HUDEP-2 (cell line): ENCODE measurements at regions not wholly inside any gene's neighbourhood (a gene's known extent, or its start where the extent isn't known, plus 50 kb on each side); places are given as distances from the start of the nearest gene placed in this dataset.
A peak's percentile ranks its signal among the peaks of the same experiment; 100 is the strongest.
"Not testable (repeated sequence)": the region's sequence is repeated elsewhere in the genome, so short reads cannot be mapped to it uniquely, and the experiment has no call there.

Experiments
- DNase-seq, 76 experiments: peaks; one replicate each; lab custom pipeline; 2025; ENCODE audit not compliant: unreplicated experiment in 76 of 76; lab: John Stamatoyannopoulos, UW

DNA sequence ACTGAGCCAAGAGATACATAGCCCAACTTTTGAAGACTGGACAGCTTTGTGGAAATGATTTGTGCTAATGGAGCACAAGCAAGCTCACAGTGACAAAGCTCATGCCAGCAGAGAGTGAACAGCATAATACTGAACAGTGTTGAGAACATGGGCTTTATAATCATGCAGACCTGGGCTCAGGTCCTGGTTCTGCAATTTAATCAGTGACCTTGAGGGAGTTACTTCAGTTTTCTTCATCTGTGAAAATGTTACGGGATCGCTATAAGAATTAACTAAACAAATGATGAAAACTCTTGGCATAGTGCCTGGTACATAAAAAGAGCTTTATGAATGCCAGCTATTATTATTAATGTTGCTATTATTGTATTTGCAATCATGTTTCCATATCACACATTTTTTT lies 690.5 kb upstream of the LRRN3 start:
- no peak for DNase-seq

DNA sequence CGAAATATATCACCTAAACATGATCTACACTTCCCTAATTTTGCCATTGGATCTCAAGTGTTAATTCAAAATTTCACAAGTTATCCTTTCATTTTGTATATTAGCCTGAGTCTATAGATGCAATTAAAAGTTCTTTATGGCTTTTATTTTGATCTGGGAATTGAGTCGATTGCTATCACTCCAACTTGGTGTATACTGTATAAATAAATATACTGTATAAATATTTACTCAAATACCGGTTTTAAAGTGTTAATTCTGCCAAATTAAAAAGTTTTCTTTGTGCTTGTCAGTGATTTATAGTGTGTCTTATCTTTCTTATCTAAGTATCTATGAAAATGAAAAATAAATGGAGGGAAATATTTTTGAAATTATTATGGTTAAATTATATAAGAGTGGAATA lies 683.7 kb upstream of the LRRN3 start:
- no peak for DNase-seq

DNA sequence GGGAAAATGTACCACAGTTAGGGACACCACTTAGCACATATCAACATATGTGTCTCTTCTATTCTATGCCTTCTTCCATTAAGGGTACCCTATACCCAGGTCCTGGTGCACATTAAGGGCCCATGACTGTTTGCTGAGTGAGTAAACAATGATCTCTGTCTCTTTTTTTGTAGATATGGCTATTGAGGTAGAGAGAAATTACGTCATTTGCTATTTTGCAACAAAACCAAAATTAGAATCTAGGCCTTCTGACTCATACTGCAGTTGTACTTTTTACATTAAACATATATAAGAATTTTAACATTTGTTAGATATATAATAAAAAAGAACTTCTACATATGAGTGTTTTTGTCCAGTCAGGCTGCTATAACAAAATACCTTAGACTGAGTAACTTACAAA lies 683.2 kb upstream of the LRRN3 start:
- DNase-seq, result no peak

DNA sequence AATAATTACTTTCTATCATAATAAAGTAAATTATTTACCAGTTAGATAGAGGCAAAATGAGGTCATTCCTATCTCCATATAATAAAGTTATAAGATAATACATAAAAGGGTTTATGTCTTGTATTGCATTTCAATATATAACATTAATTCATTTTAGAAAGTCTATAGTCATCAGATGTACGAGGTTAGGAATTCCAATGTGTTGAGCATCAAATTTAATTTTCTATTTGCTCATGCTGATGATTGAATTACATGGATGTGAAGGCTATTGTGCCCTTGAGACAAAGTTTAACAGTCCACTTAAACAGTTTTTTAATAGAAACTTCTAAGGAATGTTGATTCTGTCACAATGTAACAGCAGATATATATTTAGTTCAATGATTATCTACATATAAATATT lies 678.3 kb upstream of the LRRN3 start:
- DNase-seq, result no peak

DNA sequence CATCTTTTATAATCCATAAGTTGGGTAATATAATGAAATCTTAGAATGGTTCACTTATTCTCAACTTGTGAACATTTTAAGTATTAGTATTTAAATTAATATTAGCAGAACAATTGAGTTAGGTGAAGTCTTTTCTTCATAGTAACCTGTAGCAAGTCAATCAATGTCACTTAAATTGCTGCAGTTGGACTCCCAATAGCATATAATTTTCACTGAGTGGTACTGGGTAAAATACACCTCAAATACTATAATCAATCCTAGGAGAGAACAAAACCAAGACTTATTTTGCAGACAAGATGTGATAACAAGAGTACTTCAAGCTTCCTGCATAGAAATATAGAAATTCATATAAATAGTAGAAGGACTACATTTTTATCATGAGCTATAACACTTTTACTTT lies 677.9 kb upstream of the LRRN3 start:
- DNase-seq, result no peak

DNA sequence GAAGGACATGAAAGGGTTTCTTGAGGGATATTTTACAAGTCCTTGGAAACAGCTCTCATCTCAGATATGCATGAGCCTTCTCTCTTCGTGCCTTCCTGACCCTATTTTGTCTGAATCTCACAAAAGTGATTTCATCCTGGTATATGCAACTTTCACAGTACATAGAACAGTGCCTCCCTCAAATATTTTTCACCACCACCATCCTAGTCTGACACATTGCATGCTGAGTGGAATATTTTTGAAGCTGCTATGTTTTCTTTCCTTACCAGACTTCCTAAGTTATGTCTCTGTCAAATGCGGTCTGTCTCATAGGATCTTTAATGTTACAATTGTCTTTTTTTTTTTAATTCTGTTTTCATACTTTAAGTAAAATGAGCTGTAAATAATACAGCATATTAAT lies 673.3 kb upstream of the LRRN3 start:
- DNase-seq, result no peak

DNA sequence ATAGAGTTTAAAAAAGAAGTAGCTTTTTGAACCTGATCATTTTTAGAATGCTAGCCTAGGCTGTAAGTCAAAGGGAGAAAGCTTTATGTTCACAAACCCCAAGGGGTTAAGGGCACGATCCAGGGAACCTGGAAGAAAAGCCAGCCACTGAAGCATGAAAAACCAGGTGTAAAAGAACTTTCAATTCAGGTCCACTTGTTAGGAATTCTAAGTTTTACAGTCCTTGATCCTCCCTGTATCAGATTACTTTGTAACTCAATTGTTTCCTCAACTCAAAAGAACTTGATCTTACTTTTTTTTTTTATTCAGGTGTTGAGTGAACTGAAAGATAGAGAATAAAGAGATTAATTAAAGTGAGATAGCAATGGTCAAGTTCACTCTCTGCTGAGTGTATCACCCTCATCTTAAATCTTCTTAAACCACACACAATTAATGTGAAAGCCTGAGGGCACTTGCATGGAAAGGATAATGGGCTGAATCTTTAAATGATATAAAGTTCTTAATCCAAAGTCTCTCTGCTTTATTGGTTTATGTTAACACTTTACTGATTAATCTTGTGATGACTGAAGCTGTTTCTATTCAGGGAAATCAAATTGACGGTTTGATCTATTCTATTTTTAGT lies 672.2 kb upstream of the LRRN3 start:
- no peak for DNase-seq

DNA sequence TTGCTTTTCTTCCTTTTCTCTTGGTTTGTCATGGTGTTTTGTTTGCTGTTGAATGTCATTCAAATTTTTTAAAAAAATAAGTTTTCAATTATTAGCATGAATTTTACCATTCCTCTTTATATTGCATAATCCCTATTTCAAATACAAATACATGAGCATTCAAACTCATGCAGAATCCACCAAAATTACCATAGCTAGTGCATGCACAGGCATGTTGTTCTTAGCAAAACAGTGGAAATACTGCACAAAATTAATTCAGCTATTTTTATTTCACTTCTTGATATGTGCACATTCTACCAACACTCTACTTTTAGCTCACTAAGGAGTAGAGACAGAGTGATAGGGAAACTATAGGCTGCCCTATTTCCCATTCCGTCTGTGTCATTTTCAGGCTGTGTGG lies 670.1 kb upstream of the LRRN3 start:
- no peak for DNase-seq

DNA sequence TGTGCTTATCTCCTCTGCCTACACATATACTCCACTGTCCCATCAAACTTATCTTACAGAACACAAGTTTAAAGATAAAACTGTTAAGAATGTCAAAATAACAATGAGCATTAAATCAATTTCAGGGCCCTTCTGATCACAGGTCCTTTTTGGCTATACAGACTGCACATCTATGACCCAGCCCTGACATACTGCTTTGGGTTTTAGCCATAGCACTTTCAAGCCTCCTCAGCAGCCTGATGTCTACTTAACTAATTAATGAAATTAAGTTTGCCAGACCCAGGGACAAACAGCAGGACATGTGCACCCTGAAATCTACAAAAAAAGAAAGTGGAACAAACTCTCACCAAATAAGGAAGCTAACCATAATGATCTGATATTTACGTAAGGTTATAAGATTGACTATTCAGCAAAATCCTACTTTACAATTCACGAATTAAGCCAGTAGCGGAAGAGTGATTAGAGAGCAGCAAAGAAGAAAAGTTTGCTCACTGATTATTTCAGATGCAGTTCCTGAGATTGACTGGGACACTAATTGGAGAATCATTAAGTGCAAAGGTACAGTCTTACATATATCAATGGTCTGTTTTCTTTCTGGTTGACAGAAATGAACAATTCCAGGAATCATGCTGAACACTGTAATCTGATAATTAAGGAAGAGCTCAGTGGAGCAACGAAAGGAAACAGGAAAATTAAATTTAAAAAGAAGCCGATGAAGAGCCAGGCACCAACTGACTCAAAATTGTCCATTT lies 669.3 kb upstream of the LRRN3 start:
- no peak for DNase-seq

DNA sequence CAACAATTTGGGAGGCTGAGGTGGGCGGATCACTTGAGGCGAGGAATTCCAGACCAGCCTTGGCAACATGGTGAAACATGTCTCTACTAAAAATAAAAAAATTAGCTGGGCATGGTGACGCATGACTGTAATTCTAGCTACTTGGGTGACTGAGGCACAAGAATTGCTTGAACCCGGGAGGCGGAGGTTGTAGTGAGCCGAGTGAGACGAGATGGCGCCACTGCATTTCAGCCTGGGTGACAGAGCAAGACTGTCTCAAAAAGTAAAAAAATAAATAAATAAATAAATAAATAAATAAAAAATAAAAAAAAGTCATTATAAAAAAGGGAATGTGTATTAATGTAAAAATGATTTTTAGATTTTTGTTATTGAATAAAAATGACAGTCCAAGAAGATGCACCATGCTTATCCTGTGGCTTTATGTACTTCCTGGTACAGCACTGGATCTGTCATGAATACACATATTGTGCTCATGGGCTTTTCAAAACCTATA lies 658.8 kb upstream of the LRRN3 start:
- DNase-seq, result no peak

DNA sequence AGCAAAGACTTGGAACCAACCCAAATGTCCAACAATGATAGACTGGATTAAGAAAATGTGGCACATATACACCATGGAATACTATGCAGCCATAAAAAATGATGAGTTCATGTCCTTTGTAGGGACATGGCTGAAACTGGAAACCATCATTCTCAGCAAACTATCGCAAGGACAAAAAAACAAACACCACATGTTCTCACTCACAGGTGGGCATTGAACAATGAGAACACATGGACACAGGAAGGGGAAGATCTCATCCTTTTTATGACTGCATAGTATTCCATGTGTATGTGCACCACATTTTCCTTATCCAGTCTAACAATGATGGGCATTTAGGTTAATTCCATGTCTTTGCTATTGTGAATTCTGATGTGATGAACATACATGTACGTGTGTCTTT lies 652.0 kb upstream of the LRRN3 start:
- DNase-seq, result not testable (repeated sequence)

DNA sequence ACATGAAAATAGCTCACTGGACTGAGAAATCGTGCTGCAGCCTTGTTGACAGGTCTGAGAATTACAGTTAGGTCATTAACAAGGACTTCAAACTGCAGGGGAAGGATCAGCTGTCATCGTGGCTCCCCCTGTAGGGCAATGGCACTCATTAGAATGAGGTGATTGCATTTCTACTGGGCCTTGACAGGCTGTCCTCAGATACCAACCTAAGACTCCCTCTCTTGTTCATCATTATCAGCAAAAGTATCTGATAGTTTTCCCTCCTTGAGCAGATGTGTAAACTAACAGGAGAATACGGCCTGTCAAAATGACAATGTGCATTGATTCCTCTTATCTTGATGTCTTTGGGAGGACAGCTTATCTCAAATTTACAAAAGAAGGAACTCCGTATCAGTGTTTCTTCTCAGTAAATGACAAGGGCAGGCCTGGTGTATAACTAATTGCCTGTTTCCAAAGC lies 648.5 kb upstream of the LRRN3 start:
- DNase-seq, result peak in 6 of 76 experiments; percentile 1 to 14 (median 5)

DNA sequence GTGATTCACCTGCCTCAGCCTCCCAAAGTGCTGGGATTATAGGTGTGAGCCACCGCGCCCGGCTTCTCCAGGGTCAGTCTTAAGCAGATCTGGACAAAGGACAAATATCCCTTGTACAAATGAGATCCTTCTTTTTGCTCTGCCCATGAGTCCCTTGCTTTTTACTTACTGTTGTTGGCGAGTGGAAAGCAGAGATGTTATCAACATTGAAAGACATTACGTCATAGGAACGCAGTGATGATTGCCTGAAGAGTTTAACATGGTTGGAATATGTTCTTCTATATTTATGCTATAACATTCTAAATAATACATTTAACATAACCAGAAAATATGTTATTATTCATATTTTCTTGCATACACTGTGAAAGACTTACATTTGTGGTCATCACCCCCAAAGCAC lies 644.3 kb upstream of the LRRN3 start:
- DNase-seq, result no peak

DNA sequence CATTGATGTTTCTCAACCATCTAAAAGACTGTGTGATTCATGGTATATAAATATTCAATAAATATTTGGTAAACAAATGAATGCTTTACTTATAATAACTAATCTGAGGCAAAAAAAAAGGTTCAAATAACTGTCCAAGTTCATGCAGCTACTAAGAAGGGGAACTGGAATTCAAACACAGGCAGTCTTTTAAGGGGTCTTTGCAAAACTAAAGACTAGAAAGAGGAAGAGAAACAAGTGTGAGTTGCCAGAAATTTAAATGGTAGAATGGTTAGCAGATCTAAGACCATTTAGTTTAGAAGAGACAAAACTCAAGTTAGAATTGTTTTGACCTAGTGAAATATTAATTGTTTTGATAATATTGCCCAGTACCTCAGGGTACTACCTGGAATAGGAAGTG lies 642.0 kb upstream of the LRRN3 start:
- DNase-seq, result no peak

DNA sequence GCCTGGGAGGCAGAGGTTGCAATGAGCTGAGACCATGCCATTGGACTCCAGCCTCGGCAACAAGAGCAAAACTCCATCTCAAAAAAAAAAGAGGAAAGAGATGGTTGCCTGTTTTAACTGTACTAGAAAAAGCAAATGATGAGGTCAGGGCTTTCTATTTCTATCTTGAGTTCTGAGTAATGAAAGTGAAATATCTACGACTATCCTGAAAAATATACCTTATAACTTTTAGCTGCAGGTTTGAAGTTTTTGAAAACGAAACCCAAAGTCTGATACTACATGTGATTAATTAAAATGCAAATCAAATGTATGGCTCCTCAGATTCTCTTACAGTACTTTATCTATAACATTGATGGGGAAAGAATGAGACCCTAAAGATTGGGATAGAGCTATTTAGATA lies 636.2 kb upstream of the LRRN3 start:
- no peak for DNase-seq

DNA sequence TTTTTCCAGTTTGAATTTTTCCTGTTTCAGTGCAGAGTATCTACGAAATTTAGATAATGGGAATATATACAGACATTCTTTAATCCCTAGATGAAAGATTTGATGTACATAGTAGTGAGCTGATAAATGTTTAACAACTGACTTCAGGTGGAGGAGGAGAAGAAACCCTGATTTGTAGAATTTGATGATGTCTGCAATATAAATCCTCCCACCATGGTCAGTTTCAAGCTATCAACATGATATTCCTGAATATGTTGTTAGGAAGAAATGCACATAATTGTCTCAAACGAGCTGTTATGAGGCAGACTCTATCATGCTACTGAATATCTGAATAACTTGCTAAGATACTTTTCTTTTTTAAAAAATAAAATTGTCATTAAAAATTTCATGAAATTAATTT lies 629.3 kb upstream of the LRRN3 start:
- DNase-seq, result no peak

DNA sequence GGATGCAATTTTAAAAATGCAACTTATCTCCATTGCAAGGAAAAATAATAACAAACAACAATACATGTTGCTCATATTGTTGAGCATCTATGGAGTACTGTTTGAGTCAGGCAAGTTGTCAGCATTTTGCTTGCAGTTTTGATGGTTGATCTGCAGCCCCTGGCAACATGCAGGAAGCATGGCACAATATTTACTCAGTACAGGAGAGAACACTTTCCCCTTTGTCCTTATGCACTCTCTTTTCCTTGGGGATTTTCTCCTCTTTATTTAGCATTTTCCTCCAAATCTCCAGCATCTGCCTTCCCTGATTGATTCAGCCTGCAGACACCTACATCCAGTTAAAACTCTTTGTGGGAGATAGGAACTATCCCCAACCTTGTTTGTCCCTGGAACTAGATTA lies 620.5 kb upstream of the LRRN3 start:
- no peak for DNase-seq

DNA sequence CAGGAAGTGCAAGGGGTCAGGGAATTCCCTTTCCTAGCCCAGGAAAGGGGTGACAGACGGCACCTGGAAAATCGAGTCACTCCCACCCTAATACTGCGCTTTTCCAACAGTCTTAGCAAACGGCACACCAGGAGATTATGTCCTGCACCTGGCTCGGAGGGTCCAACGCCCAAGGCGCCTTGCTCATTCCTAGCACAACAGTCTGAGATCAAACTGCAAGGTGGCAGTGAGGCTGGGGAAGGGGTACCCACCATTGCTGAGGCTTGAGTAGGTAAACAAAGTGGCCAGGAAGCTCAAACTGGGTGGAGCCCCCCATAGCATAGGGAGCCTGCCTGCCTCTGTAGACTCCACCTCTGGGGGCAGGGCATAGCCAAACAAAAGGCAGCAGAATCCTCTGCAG lies 618.5 kb upstream of the LRRN3 start:
- not testable (repeated sequence) for DNase-seq

DNA sequence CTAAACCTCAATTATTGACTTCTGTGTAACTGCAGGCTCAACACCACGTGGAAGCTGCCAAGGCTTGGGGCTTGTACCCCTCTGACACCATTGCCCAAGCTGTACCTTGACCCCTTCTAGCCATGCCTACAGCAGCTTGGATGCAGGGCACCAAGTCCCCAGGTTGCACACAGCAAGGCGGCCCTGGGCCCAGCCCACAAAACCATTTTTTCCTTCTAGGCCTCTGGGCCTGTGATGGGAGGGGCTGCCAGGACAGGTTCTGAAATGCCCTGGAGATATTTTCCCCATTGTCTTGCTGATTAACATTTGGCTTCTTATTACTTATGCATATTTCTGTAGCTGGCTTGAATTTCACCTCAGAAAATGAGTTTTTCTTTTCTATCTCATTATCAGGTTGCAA lies 610.0 kb upstream of the LRRN3 start:
- DNase-seq, result no peak

DNA sequence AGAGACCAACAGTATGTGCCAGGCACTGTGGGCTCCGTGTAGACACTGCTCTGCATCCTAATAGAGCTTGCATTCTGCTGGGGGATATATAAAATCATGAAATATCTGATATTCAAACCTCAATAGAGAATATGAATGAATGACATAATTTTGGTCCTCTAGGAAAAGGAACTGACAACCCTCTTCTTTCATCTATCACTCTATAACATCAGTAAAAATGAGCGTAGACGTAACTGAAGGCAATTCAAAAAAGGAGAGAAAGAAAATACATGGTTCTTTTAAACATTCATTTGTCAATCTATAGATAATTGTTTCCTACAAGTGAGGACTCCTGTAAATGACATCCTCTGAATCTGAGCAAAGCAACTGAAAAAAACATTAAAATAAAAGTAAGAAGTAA lies 607.4 kb upstream of the LRRN3 start:
- DNase-seq, result no peak

DNA sequence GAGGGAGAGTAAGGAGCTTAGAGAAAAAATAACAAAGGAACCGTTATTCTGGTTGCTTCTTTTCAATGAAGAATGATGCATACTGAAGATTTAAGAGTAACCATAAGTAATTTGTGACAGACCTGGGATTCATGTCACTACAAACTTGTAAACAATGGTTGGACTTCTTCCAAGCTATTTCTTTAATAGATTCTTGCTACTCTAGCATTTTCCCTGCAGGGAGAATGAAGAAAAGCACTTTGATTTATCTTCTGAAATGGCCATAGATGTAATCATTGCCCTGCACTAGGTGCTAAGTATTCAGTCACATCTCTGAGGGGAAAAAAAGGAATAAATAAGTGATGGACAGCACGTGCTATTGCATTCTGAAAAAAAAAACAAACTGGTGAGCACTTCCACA lies 606.6 kb upstream of the LRRN3 start:
- DNase-seq, result no peak

DNA sequence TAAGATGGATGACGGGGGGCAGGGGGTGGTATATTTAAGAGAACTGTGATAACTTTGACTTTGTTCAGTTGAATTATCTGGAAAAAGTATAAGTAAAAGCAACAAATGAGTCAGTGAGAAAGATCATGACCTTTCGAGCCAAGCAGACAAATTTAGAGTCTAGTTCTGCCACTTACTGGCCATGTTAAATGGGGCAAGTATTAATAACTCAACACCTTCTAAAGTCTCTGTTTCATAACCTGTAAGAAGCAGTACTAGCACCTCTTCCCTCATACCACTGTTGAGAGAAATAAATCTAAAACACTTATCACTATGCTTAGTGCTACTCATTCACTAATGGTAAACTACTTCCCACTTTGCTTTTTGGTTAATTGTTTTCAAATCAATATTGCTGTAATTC lies 604.4 kb upstream of the LRRN3 start:
- DNase-seq, result no peak
